A549 (cell line): ENCODE measurements at regions not wholly inside any gene's neighbourhood (a gene's known extent, or its start where the extent isn't known, plus 50 kb on each side); places are given as distances from the start of the nearest gene placed in this dataset.

Experiments used
- CHD2 ChIP-seq: fragments of 150-350 bp; IDR thresholded peaks from 2 replicates; pipeline ENCODE4 v1.6.1; 2014; ENCODE audit warnings: low read length; ENCODE audit not compliant: partially characterized antibody
- CTCF ChIP-seq: fragments of >200 bp; sonication (Bioruptor Twin); formaldehyde crosslinking; IDR thresholded peaks from 3 replicates; pipeline ENCODE4 v1.5.1; 2016
- EP300 ChIP-seq, 2 experiments: fragments of >200 bp; sonication (Bioruptor Twin); formaldehyde crosslinking; IDR thresholded peaks; 2 replicates in 1 of 2; 3 replicates in 1 of 2; pipeline ENCODE4 v1.6.1; 2016 to 2017
- HOXA7 ChIP-seq: fragments of 250-450 bp; sonication (Bioruptor Pico); IDR thresholded peaks from 2 replicates; pipeline ENCODE4 v1.5.0; 2020; ENCODE audit warnings: mild to moderate bottlenecking, moderate library complexity
- MAZ ChIP-seq: fragments of 150-350 bp; IDR thresholded peaks from 2 replicates; pipeline ENCODE4 v1.6.1; 2014; ENCODE audit warnings: antibody characterized with exemption, low read depth, low read length, borderline replicate concordance
- MYC ChIP-seq: IDR thresholded peaks from 2 replicates; pipeline ENCODE4 v1.6.1; 2012; ENCODE audit warnings: mild to moderate bottlenecking, inconsistent platforms, low read length, improper control_type of control experiment, borderline replicate concordance
- POLR2A ChIP-seq: IDR thresholded peaks from 2 replicates; pipeline ENCODE4 v1.6.1; 2012; ENCODE audit warnings: mild to moderate bottlenecking, low read length
- RAD21 ChIP-seq, 2 experiments: fragments of >200 bp in 1 of 2; sonication (Bioruptor Twin) in 1 of 2; formaldehyde crosslinking in 1 of 2; IDR thresholded peaks in 1 of 2; conservative IDR thresholded peaks in 1 of 2; 2 replicates in 1 of 2; 3 replicates in 1 of 2; pipeline ENCODE4 v1.6.1; 2012 to 2018; ENCODE audit warnings: inconsistent platforms in 1 of 2
- RFX5 ChIP-seq: fragments of 450-650 bp; IDR thresholded peaks from 2 replicates; pipeline ENCODE4 v1.7.1; 2014; ENCODE audit warnings: antibody characterized with exemption, mild to moderate bottlenecking, moderate library complexity
- RNF2 ChIP-seq: fragments of 200-600 bp; sonication (generic); IDR thresholded peaks from 2 replicates; pipeline ENCODE4 v1.6.1; 2016; ENCODE audit warnings: low read depth, mild to moderate bottlenecking, antibody characterized with exemption, moderate library complexity, borderline replicate concordance
- SMC3 ChIP-seq: fragments of >200 bp; sonication (Bioruptor Twin); formaldehyde crosslinking; IDR thresholded peaks from 3 replicates; pipeline ENCODE4 v1.6.1; 2018; ENCODE audit warnings: inconsistent platforms
- TP53 ChIP-seq: fragments of 250-450 bp; sonication (Bioruptor Pico); IDR thresholded peaks from 2 replicates; pipeline ENCODE4 v1.5.0; 2021; ENCODE audit warnings: mild to moderate bottlenecking, moderate library complexity
- USF2 ChIP-seq: fragments of 450-650 bp; IDR thresholded peaks from 2 replicates; pipeline ENCODE4 v1.6.1; 2014; ENCODE audit warnings: antibody characterized with exemption
- ZSCAN20 ChIP-seq: fragments of 250-450 bp; sonication (Bioruptor Pico); IDR thresholded peaks from 2 replicates; pipeline ENCODE4 v1.8.0; 2022; ENCODE audit warnings: mild to moderate bottlenecking, moderate library complexity

GRCh38 chr22:26889802-26890201 is 232.4 kb downstream of the MIAT start:
- TF ChIP-seq HOXA7 (CRISPR knock-in tag) (no peak), CTCF (no peak), SMC3 (no peak), POLR2A (no peak), RAD21 (conservative IDR thresholded peaks at IDR 0.05 in 1 of 2, IDR thresholded peaks at IDR 0.05 in 1 of 2) (no peak), MAZ (no peak), USF2 (no peak), CHD2 (no peak), RNF2 (no peak), MYC (no peak), ZSCAN20 (no peak), EP300 (IDR thresholded peaks at IDR 0.05) (no peak), RFX5 (no peak), TP53 (CRISPR knock-in tag) (no peak)
